H1 (cell line): ENCODE measurements at regions not wholly inside any gene's neighbourhood (a gene's known extent, or its start where the extent isn't known, plus 50 kb on each side); places are given as distances from the start of the nearest gene placed in this dataset.

Source experiments
- ASH2L ChIP-seq: fragments of 200-600, 300-600 bp; sonication (generic); IDR thresholded peaks from one replicate; pipeline ENCODE4 v1.7.1; 2017; ENCODE audit warnings: low read length
- CHD2 ChIP-seq: IDR thresholded peaks from 2 replicates; pipeline ENCODE4 v1.6.1; 2012; ENCODE audit warnings: low read length, improper control_type of control experiment
- NANOG ChIP-seq: IDR thresholded peaks from 2 replicates; pipeline ENCODE4 v1.6.1; 2011; ENCODE audit warnings: low read length, low read depth, mild to moderate bottlenecking, inconsistent platforms; ENCODE audit not compliant: insufficient read depth, poor library complexity, severe bottlenecking
- RFX5 ChIP-seq: IDR thresholded peaks from 2 replicates; pipeline ENCODE4 v1.6.1; 2011; ENCODE audit warnings: low read depth, low read length, improper control_type of control experiment, borderline replicate concordance
- TCF12 ChIP-seq: IDR thresholded peaks from 2 replicates; pipeline ENCODE4 v1.6.1; 2011; ENCODE audit warnings: low read depth, mild to moderate bottlenecking, low read length
- TF ChIP-seq, protein P1 (sequence below): fragments of 300-600 bp; sonication (generic); IDR thresholded peaks from 2 replicates; pipeline ENCODE4 v1.7.1; 2012; ENCODE audit warnings: low read length, moderate library complexity, mild to moderate bottlenecking, inconsistent platforms; ENCODE audit not compliant: insufficient replicate concordance

DNA sequence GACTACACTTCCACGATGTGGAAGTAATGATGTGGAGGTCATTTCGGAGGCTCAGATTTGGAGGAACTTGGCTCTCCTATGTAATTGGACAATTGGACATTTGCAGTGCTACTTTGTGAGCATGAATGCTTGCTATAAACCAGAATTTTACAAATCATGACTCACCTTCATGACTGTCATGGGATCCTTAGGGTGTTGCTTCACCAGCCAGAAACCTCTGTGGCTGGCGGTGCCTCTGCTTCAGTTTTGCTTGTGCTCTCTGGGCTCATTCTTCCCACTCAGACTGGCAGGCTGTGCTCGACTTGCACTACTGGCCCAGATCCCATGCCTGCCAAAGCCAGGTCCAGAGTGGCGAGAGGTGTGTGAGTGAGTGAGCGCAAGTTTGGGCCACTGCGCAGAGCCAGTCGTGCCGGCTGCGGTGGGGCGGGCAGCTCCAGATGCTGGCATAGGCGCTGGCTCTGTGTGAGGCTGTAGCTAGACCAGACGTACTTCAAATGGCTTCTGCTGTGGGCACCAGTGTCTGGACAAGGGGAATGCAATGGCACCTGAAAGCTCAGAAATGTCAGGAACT is 387.8 kb downstream of the AEBP2 start (continued):
- TF ChIP-seq RFX5 (no peak), CHD2 (no peak), NANOG (no peak), ASH2L (no peak), TCF12 (no peak)
- TF ChIP-seq, protein P1, sequence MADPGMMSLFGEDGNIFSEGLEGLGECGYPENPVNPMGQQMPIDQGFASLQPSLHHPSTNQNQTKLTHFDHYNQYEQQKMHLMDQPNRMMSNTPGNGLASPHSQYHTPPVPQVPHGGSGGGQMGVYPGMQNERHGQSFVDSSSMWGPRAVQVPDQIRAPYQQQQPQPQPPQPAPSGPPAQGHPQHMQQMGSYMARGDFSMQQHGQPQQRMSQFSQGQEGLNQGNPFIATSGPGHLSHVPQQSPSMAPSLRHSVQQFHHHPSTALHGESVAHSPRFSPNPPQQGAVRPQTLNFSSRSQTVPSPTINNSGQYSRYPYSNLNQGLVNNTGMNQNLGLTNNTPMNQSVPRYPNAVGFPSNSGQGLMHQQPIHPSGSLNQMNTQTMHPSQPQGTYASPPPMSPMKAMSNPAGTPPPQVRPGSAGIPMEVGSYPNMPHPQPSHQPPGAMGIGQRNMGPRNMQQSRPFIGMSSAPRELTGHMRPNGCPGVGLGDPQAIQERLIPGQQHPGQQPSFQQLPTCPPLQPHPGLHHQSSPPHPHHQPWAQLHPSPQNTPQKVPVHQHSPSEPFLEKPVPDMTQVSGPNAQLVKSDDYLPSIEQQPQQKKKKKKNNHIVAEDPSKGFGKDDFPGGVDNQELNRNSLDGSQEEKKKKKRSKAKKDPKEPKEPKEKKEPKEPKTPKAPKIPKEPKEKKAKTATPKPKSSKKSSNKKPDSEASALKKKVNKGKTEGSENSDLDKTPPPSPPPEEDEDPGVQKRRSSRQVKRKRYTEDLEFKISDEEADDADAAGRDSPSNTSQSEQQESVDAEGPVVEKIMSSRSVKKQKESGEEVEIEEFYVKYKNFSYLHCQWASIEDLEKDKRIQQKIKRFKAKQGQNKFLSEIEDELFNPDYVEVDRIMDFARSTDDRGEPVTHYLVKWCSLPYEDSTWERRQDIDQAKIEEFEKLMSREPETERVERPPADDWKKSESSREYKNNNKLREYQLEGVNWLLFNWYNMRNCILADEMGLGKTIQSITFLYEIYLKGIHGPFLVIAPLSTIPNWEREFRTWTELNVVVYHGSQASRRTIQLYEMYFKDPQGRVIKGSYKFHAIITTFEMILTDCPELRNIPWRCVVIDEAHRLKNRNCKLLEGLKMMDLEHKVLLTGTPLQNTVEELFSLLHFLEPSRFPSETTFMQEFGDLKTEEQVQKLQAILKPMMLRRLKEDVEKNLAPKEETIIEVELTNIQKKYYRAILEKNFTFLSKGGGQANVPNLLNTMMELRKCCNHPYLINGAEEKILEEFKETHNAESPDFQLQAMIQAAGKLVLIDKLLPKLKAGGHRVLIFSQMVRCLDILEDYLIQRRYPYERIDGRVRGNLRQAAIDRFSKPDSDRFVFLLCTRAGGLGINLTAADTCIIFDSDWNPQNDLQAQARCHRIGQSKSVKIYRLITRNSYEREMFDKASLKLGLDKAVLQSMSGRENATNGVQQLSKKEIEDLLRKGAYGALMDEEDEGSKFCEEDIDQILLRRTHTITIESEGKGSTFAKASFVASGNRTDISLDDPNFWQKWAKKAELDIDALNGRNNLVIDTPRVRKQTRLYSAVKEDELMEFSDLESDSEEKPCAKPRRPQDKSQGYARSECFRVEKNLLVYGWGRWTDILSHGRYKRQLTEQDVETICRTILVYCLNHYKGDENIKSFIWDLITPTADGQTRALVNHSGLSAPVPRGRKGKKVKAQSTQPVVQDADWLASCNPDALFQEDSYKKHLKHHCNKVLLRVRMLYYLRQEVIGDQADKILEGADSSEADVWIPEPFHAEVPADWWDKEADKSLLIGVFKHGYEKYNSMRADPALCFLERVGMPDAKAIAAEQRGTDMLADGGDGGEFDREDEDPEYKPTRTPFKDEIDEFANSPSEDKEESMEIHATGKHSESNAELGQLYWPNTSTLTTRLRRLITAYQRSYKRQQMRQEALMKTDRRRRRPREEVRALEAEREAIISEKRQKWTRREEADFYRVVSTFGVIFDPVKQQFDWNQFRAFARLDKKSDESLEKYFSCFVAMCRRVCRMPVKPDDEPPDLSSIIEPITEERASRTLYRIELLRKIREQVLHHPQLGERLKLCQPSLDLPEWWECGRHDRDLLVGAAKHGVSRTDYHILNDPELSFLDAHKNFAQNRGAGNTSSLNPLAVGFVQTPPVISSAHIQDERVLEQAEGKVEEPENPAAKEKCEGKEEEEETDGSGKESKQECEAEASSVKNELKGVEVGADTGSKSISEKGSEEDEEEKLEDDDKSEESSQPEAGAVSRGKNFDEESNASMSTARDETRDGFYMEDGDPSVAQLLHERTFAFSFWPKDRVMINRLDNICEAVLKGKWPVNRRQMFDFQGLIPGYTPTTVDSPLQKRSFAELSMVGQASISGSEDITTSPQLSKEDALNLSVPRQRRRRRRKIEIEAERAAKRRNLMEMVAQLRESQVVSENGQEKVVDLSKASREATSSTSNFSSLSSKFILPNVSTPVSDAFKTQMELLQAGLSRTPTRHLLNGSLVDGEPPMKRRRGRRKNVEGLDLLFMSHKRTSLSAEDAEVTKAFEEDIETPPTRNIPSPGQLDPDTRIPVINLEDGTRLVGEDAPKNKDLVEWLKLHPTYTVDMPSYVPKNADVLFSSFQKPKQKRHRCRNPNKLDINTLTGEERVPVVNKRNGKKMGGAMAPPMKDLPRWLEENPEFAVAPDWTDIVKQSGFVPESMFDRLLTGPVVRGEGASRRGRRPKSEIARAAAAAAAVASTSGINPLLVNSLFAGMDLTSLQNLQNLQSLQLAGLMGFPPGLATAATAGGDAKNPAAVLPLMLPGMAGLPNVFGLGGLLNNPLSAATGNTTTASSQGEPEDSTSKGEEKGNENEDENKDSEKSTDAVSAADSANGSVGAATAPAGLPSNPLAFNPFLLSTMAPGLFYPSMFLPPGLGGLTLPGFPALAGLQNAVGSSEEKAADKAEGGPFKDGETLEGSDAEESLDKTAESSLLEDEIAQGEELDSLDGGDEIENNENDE: no peak
